ENCODE measurements at regions not wholly inside any gene's neighbourhood (a gene's known extent, or its start where the extent isn't known, plus 50 kb on each side); places are given as distances from the start of the nearest gene placed in this dataset.

GRCh38 chr12:21025656-21026055, 105.3 kb upstream of the SLCO1B1 start:
- Histone ChIP-seq H3K27me3 (replicated peaks in 1 of 7) (no peaks in the 10 kb centered on the region), H3K9me3 (peaks cover 0 to 10% (median 4%) of the 10 kb centered on the region in 8 donors), H3K4me3 (no peak overlapping the region), H3K27ac (no peak overlapping the region), H3K36me3 (no peaks in the 10 kb centered on the region), H3K4me1 (no peaks in the 10 kb centered on the region)
- TF ChIP-seq CTCF (IDR thresholded peaks at IDR 0.05 in 8 of 11, conservative IDR thresholded peaks at IDR 0.05 in 3 of 11) (no peak), POLR2A (IDR thresholded peaks at IDR 0.05) (no peak), POLR2AphosphoS5 (IDR thresholded peaks at IDR 0.05) (no peak)
- intact Hi-C loops (cut with DNase I; ENCODE audit: low total_unique reads): no loop called here
- WGBS, 5 donors: 78 to 89% (median 85%) methylated on average over 1 of the region's 1 CpG
- DNase-seq: no peak

GRCh38 chr12:21026302-21026701, 104.7 kb upstream of the SLCO1B1 start:
- Histone ChIP-seq H3K36me3 (no peaks in the 10 kb centered on the region), H3K4me1 (no peaks in the 10 kb centered on the region), H3K27me3 (replicated peaks in 1 of 7) (no peaks in the 10 kb centered on the region), H3K27ac (no peak overlapping the region), H3K4me3 (no peak overlapping the region), H3K9me3 (peaks cover 0 to 10% (median 4%) of the 10 kb centered on the region in 8 donors)
- WGBS, 5 donors: 39 to 56% (median 52%) methylated on average over 3 of the region's 3 CpGs
- no peak for DNase-seq
- TF ChIP-seq CTCF (IDR thresholded peaks at IDR 0.05 in 8 of 11, conservative IDR thresholded peaks at IDR 0.05 in 3 of 11) (no peak), POLR2A (IDR thresholded peaks at IDR 0.05) (no peak), POLR2AphosphoS5 (IDR thresholded peaks at IDR 0.05) (no peak)
- intact Hi-C loops (cut with DNase I; ENCODE audit: low total_unique reads): no loop called here

GRCh38 chr12:21054334-21054733, 76.7 kb upstream of the SLCO1B1 start:
- TF ChIP-seq CTCF (IDR thresholded peaks at IDR 0.05 in 8 of 11, conservative IDR thresholded peaks at IDR 0.05 in 3 of 11) (no peak), POLR2A (IDR thresholded peaks at IDR 0.05) (no peak), POLR2AphosphoS5 (IDR thresholded peaks at IDR 0.05) (no peak)
- DNase-seq: no peak
- 77 to 89% (median 82%) methylated on average over 4 of the region's 4 CpGs for WGBS, 5 donors

GRCh38 chr12:21065845-21066244, 65.1 kb upstream of the SLCO1B1 start:
- H3K4me3 ChIP-seq: no peak overlapping the region
- H3K4me1 ChIP-seq: no peaks in the 10 kb centered on the region
- H3K27ac ChIP-seq: no peak overlapping the region
- H3K9me3 ChIP-seq: peaks cover 0 to 32% (median 18%) of the 10 kb centered on the region in 8 donors
- no peak for DNase-seq
- intact Hi-C loops (cut with DNase I; ENCODE audit: low total_unique reads): no loop called here
- H3K27me3 ChIP-seq (replicated peaks in 1 of 7): no peaks in the 10 kb centered on the region
- H3K36me3 ChIP-seq: no peaks in the 10 kb centered on the region
- TF ChIP-seq CTCF (IDR thresholded peaks at IDR 0.05 in 8 of 11, conservative IDR thresholded peaks at IDR 0.05 in 3 of 11): no peak
- TF ChIP-seq POLR2AphosphoS5 (IDR thresholded peaks at IDR 0.05): no peak
- no peak for TF ChIP-seq POLR2A (IDR thresholded peaks at IDR 0.05)

More at GRCh38 chr12:21054334-21054733, 76.7 kb upstream of the SLCO1B1 start:
- intact Hi-C loops (cut with DNase I; ENCODE audit: low total_unique reads): no loop called here
- Histone ChIP-seq H3K36me3 (no peaks in the 10 kb centered on the region), H3K27ac (no peak overlapping the region), H3K9me3 (peaks cover 0 to 5% (median 0%) of the 10 kb centered on the region in 8 donors), H3K27me3 (replicated peaks in 1 of 7) (no peaks in the 10 kb centered on the region), H3K4me3 (no peak overlapping the region), H3K4me1 (no peaks in the 10 kb centered on the region)

Data from spleen (tissue), 11 donors.